Activated CD4-positive, CD25-positive, alpha-beta regulatory T cell treated with anti-CD3 and anti-CD28 coated beads, Interleukin-2, amount 50 U/mL, for 16 hours (primary cell): ENCODE measurements at regions not wholly inside any gene's neighbourhood (a gene's known extent, or its start where the extent isn't known, plus 50 kb on each side); places are given as distances from the start of the nearest gene placed in this dataset.
"Not testable (repeated sequence)": the region's sequence is repeated elsewhere in the genome, so short reads cannot be mapped to it uniquely, and the experiment has no call there.

ENCODE experiments used
- DNase-seq: peaks from one replicate; pipeline ENCODE4 v3.0.0-alpha.2; 2020; ENCODE audit warnings: low read depth, low spot score

DNA sequence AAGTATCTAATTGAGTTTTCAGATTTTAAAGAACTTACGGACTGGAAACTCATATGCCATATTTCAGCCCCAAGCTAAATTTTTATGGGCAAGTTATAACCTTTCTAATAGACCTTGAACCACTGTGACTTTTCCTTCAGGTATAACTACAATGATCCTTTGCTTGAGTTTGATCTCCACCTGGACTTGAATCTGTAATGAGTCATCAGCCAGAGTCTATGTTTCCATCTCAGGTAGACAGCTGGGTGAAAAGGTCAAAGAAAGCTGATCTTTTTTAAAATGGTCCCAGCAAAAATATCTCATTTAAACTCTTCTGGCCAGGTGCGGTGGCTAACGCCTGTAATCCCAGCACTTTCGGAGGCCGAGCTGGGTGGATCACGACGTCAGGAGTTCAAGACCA lies 88.4 kb upstream of the SGK1 start:
- DNase-seq = no peak

DNA sequence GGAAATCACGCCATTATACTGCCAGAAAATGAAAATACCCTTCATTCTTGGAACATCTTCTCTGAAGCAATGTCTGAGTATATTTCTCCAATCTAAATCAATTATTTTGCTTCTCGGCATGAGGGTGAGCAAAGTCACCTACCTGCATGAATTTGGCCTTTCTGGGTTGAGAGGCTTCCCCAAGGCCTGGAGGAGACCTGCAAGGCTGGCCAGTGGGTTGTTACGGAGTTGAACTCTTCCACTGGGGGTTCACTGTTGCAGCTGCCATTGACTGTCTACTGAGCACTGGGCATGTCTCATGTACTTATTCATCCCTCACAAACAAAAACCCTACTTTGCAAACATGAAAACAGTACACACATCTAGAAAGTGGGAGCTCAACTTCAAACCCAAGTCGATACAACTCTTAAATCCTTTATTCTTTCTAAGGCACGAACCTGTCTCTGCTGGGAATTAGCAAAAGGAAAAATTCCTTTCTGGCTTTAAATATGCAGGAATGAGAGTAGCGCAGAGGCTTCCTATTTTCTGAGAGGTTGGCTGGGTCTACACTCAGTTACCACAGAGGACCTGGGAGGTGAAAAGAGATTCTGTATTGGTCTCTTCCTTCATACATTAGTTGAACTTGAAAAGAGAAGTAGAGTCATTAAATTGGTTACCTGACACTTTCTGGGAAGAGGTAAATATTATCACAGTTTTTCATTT lies 87.6 kb upstream of the SGK1 start:
- no peak for DNase-seq

DNA sequence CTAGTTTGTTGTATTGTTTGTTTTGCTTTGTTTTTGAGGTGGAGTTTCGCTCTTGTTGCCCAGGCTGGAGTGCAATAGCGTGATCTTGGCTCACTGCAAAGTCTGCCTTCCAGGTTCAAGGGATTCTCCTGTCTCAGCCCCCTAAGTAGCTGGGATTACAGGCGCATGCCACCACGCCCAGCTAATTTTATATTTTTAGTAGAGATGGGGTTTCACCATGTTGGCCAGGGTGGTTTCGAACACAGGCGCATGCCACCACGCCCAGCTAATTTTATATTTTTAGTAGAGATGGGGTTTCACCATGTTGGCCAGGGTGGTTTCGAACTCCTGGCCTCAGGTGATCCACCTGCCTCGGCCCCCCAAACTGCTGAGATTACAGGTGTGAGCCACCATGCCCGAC lies 85.4 kb upstream of the SGK1 start:
- not testable (repeated sequence) for DNase-seq

DNA sequence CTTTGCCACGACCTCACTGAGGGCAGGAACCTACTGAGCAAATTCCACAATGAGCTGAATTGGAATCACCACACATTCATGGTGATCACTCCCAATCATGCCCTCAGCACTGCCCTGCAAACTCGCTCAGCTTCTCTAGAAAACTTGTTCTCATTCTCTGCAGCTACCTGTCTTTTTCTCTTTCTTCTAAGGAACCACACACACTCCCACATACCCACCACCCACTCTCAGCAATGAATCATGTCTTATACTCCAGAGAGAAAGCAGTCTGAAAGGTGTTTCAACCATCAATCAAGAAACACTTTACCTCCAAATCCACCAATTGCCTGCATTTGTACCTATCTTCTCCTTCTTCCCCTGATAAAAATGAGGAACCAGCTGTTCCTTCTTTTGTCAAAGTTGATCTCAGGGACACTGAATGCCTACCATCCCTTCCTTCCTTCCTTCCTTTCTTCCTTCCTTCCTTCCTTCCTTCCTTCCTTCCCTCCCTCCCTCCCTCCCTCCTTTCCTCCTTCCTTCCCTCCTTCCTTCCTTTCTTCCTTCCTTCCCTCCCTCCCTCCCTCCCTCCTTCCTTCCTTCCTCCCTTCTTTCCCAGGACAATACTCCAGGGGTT lies 84.6 kb upstream of the SGK1 start:
- DNase-seq = no peak

DNA sequence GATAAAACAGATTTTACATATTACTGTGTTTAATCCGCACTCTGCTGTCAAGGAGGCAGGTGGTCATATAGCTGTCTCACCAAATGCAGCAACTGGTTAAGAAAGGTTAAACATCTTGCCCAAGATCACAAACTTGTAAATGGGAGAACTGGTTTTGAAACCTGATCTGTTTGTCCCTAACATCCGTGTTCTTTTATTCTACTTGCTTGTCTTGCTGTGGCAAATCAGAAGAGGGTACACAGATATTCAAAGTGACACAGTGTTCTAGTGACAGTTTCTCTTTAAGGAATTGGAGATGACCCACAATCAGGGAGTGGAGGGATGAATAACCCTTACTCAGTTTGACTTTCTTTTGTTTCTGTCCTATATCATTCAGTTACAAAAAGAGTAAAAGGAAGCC lies 83.0 kb upstream of the SGK1 start:
- DNase-seq = no peak

DNA sequence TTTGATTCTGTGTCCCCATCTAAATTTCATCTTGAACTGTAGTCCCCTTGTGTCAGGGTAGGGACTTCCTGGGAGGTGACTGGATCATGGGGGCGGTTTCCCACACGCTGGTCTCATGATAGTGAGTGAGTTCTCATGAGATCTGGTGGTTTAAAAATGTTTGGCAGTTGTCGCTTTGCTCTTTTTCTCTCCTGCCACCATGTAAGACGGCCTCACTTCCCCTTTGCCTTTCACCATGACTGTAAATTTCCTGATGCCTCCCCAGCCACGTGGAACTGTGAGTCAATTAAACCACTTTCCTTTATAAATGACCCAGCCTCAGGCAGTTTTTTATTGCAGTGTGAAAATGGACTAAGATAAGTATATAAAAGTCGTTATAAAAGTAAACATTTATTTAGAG lies 80.5 kb upstream of the SGK1 start:
- DNase-seq = no peak

DNA sequence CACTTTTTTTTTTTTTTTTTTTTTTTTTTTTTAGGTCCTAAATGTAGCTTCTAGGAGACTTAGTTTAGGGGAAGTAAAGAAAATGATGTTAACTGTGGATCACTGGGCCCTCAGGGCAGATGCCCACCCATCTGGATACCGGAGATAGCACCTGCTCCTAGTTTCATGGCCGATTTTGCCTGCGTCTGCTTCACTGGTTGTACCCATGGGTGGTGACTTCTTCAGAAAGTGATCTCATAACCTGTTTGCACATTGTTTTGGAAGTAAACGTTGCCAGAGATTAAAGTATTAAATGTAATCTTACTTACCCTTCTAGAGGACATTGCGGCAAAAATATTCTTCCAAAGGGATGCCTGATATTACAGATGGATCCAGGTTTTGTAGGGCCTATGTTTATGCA lies 79.8 kb upstream of the SGK1 start:
- no peak for DNase-seq

DNA sequence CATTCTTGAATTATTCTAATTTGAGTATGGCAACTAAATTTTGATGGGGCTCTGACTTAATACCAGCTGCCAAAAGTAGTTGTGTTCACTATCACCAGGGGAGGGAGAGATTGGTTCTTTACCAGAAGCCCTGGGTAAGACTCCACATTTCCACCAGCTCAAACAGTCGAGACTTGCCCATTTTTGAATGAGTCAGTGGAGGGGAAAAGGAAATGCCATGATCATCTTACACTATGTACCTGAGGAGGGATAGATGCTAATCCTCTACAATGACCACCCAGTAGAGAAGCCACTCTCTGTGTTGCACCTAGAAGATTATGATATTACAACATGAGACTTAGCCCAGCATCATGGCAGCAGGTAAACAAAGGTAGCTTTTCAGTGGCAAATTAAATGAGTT lies 77.0 kb upstream of the SGK1 start:
- DNase-seq = no peak

DNA sequence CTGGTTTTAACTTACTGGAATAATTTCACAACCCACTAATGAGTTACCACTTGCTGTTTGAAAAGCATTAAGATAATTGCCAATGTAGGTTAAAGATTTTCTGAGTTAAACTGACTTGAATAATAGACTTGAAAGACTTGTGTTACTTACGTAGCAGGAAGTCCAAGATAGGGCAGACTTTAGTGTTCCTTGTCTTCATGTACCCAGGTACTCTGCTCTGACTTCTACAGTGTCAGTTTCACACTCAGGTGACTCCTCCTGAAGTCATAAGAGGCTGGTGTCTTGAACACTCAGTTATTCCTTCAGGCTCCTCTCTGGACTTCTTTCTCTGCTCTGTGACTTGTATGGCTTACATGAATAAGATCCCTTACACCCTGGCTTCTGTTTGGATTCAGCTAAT lies 76.3 kb upstream of the SGK1 start:
- DNase-seq = no peak

DNA sequence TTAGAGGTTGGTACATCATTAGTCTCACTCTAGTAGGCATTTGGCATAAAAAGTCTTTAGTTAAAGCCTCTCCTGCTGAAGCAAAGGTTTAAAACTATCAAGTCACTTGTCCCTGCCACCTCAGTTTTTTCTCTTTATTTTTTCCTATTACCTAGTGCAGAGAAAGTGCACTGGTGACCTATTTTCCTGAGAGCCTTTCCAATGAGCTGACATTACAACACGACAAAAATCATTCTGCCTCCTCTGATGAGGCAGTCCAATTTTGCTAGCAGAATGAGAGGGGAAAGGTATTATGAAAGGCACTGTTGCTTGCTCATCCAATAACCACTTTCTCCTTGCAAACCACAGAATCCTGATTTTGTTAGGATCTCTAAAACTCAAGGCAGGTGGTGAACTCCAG lies 73.3 kb upstream of the SGK1 start:
- DNase-seq = no peak

DNA sequence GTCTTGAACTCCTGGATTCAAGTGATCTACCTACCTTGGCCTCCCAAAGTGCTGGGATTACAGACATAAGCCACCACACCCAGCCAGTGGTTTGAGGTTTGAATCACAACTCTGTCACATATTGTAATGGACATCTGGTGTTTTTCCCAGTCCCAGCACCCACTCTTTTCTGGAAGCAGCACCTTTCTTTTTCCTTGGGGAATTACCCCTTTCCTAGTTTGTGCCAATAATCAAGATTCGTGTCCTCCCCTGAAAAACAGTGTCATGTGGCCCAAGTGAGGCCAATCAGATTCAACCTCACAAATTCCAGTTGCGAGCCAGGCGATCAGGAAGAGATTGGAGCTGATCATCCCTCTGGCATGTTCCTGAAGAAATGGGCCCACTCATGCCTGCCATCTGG lies 71.7 kb upstream of the SGK1 start:
- DNase-seq = no peak

DNA sequence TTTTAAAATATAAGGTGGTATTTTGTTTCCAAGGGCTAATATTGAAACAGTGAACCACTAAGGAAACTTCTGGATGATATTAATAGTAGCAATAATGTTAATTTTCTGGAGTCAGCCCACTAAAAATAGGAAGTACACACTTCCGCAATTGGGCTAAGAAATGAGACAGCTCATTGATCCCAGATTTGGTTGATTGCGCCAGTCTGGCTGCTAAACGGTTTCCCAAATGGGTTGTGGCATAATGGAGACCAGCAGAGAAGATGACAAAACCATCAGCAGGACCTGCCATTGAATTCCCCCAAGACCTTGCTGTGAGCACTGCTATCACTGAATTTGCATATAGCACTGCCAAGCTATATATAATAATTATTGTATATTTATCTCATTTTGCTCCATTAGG lies 71.2 kb upstream of the SGK1 start:
- DNase-seq = no peak

DNA sequence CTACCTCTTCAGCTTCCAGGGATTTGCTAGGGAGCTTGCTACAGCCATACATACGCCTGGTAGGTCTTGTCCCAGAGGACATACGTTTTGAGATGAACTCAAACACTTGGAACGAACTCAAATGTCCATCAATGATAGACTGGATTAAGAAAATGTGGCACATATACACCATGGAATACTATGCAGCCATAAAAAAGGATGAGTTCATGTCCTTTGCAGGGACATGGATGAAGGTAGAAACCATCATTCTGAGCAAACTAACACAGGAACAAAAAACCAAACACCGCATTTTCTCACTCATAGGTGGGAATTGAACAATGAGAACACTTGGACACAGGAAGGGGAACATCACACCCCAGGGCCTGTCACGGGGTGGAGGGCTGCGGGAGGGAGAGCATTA lies 68.6 kb upstream of the SGK1 start:
- not testable (repeated sequence) for DNase-seq

DNA sequence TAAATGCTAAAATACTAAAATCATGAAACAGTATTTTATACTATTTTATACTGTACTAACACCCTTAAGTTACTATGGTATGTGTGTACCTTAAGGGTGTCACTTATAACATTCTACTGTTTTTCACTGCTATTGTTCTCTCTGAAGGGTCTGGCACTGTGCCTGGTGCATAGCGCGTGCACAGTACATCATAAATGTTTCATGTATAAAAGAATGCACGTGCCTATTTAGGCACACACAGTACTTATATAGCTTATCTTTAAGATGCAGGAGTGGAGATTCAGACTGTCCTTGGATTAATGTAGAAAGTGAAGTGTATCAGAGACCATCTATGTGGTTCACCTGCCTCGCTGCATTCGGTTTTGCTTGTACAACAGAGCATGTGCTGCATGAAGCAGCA lies 64.0 kb upstream of the SGK1 start:
- no peak for DNase-seq

DNA sequence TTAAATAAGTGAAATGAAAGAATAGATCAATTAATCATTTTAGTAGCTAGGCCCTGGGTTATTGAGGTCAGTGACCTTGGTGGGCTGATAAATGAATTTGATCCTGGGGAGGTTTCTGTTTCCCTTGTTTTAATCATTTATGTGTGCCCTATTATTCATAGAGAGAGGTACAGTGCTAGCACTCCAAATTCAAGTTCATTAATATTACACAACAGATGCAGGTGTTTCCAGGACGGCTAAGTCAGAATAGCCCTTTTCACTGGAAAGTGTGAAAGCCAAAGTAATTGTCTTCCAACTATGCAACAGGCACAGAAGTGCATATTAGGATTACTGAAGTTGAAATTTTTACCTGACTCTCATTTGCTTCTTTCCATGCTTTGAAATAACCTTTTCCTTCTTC lies 61.7 kb upstream of the SGK1 start:
- no peak for DNase-seq

DNA sequence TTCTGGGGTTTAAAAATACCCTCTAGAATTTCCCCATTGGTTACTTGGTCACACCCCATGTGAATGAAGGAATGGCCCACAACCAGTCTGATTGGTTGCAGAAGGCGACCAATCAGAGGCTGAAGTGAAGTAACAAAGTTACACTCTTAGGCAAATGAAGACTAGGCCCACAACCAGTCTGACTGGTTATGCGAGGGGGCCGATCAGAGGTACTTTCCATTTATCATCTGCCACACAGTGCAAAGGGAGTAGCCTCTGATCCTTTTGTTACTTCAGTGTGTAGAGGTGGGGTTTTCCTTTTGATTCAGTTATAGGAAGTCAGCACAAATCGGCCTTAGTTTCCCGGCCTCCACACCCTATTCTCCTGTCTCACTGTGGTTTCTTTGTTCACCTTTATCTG lies 61.2 kb upstream of the SGK1 start:
- no peak for DNase-seq

DNA sequence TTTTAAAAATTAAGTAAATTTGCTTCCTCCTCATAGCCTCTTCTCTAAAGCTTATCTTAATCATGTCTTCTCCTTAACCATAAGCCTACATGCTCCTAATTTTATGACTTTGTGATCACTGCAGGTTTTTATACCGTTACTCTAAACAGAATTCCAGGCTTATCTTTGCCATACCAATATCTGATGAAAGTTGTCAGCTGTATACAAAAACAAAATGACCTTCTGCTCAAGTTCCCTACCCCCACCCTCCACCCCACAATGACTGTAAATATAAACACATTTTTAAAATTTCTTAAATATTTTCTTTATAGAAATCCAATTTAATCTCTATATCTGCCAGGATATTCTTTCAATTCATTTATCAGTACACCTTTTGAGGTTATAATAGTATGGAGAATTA lies 60.5 kb upstream of the SGK1 start:
- no peak for DNase-seq

DNA sequence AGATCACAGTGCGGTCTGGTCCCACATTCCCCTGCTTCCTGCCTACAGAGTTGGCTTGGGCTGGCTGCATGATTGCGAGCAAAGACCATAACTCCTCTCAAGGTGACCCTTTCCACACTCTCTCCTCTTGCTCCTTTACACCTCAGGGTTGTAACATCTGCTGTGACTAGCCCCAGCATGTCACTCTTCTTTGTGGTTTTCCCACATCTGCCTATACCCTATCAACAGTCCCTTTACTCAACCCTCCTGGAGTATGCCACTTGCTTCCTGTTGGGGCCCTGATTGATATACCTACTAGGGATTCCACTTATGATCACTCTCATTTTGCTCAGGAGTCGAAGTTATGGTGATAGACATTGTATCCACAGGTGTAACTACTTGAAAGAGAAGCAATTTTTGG lies 58.9 kb upstream of the SGK1 start:
- DNase-seq = no peak

DNA sequence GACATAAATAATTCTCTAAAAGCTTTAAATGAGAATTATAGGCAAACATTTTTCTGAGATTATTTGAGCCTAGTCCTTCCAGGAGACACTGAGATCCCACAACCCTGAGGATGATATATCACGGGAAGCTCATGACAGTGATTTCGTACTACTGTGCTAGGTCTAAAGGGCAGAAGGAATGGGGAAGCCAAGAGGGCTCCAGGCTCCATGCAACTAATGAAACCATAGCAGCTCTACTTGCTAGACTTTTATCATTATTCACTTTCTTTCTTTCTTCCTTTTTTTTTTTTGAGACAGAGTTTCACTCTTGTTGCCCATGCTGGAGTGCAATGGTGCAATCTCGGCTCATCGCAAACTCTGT lies 57.3 kb upstream of the SGK1 start:
- DNase-seq = no peak

DNA sequence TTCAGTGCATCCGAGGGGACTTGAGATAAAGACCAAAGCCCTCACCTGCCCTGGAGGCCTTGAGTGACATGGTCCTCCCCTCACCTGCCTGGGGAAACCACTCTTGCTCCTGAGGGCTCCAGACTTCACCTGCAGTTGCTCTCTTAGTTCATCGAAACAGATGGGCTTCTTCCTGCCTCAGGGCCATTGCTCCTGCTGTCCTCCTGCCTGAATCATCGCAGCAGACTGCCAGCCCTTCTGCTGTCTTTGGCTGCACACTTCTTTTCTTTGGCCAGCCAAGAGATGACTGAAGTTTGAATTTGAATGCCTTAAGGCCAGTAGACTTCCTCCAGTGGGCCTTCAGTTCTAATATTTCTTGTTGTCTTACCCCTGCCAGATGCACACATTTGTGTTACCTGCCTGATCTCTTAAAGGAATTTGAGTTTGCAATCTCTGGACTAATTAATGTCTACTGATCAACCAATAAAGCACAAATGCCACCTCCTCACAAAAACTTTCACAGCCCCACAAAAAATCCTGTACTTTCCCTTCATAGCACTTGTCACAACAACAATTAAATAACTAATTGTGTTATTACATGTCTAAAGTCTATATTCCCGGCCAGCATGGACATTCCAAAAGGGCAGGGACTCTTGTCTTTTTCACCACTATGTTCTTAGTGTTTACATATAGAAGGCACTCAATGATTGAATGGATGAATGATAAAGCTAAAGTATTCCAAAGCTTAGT lies 56.7 kb upstream of the SGK1 start:
- no peak for DNase-seq

DNA sequence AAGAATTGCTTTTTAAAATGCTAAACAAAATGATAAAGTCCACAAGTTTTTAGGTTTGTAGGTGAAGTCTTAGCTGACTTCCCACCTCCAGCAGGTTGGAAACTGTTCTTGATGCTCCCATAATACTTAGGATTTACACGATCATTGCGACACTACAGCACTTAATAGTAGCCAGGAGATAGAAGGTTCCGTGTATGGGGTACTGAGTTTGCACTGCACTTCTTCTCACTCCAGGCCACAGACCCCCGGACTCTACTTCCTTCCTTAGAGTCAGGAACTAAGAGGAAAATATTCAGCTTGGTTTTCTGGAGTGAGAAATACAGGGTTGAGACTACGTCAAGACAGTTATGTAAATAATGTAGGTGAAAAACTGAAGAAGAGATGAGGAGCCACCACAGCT lies 56.1 kb upstream of the SGK1 start:
- no peak for DNase-seq

DNA sequence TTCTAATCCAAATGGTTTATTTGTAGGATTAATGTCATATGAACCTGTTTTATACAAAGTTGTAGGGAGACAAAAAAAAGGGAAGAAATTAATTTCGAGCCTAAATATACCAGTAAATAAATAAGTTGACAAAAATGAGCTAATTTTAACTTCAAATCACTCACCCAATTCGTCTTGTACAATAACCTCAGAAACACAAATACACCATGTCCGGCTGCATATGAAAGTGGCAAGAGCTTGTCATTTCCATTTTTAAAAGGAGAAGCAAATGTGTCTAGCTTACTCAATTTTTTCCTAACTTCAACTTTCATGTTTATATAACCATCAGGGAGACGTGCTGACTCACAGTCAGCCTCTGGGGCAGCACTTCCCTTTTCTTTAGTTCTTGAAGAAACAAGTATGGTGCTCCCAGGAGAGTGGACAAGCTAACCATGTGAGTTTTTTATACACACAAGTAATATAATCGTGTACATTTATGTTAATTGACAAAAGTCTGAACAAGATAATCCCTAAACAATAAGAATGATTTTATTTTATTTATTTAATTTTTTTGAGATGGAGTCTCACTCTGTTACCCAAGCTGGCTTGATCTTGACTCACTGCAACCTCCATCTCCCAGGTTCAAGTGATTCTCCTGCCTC lies 55.5 kb upstream of the SGK1 start:
- DNase-seq = no peak
